HUES6 (cell line): ENCODE measurements at regions not wholly inside any gene's neighbourhood (a gene's known extent, or its start where the extent isn't known, plus 50 kb on each side); places are given as distances from the start of the nearest gene placed in this dataset.

ENCODE experiments used
- H3K27ac ChIP-seq: 2 replicates; pipeline ENCODE4 v1.7.0; 2013; ENCODE audit warnings: low read depth, mild to moderate bottlenecking, low read length, inconsistent platforms
- H3K27me3 ChIP-seq: 2 replicates; pipeline ENCODE4 v1.6.1; 2013; ENCODE audit warnings: low read length; ENCODE audit not compliant: control insufficient read depth, insufficient read depth
- H3K36me3 ChIP-seq: 2 replicates; pipeline ENCODE4 v1.6.1; 2013; ENCODE audit warnings: low read length; ENCODE audit not compliant: control insufficient read depth, insufficient read depth
- H3K4me1 ChIP-seq: 2 replicates; pipeline ENCODE4 v1.6.1; 2013; ENCODE audit warnings: low read length; ENCODE audit not compliant: control insufficient read depth, insufficient read depth
- H3K4me3 ChIP-seq: 2 replicates; pipeline ENCODE4 v1.5.1; 2013; ENCODE audit warnings: low read depth, low read length
- H3K9ac ChIP-seq: one replicate; pipeline ENCODE4 v1.6.1; 2013; ENCODE audit warnings: mild to moderate bottlenecking, low read length
- H3K9me3 ChIP-seq: 2 replicates; pipeline ENCODE4 v1.6.1; 2013; ENCODE audit warnings: low read depth, low read length; ENCODE audit not compliant: control insufficient read depth, insufficient read depth

GRCh38 chr1:175894581-175894980, 151.2 kb upstream of the TNR start:
- H3K27me3 ChIP-seq = peaks cover 98% of the 10 kb centered on the region
- H3K9me3 ChIP-seq = no peaks in the 10 kb centered on the region
- H3K27ac ChIP-seq = no peak overlapping the region
- no peak overlapping the region for H3K4me3 ChIP-seq
- H3K9ac ChIP-seq = no peak overlapping the region
- no peaks in the 10 kb centered on the region for H3K4me1 ChIP-seq
- H3K36me3 ChIP-seq = no peaks in the 10 kb centered on the region

DNA sequence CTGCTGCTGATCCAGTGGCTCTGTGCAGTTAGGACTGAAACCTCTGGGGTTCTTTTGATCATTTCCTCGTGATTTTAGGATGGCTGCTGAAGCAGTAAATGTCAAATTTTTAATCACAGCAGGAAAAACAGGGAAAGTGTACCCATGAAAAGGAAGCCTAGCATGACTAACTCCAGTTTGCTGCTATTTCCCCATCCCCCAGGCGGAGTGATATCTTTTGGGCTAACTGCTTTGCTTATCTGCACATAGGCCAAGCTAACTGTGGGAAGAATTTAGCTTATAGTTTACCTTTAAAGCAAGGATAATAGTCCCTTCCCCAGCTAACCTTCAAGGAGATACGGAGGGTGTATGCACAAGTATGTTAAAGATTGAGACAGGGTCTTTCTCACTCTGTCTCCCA, 149.8 kb upstream of the TNR start:
- no peak overlapping the region for H3K27ac ChIP-seq
- peaks cover 11% of the 10 kb centered on the region; the same call in 1 of the 2 replicates for H3K4me1 ChIP-seq
- H3K27me3 ChIP-seq = peaks cover 98% of the 10 kb centered on the region
- no peak overlapping the region for H3K4me3 ChIP-seq
- no peak overlapping the region for H3K9ac ChIP-seq
- H3K9me3 ChIP-seq = no peaks in the 10 kb centered on the region
- no peaks in the 10 kb centered on the region for H3K36me3 ChIP-seq

DNA sequence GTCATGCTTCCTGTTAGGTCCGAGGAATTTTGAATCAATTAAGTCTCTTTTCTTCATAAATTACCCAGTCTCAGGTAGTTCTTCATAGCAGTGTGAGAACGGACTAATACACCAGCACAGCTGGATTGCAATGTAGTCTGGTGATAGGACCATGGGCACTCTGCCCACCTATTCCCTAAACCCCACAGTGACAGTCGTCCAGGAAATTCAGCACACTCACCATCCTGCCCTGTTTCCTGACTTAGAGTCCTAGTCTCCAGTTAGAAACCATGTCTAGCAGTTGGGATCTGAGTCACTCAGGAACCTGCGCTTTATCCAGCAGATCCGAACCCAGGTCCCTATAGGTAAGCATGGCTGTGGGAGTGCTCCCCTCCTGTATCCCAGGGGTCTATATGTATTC, 149.3 kb upstream of the TNR start:
- Histone ChIP-seq H3K4me1 (peaks cover 13% of the 10 kb centered on the region; the same call in 1 of the 2 replicates), H3K9me3 (no peaks in the 10 kb centered on the region), H3K4me3 (no peak overlapping the region), H3K27ac (no peak overlapping the region), H3K9ac (no peak overlapping the region), H3K27me3 (peaks cover 98% of the 10 kb centered on the region), H3K36me3 (no peaks in the 10 kb centered on the region)

DNA sequence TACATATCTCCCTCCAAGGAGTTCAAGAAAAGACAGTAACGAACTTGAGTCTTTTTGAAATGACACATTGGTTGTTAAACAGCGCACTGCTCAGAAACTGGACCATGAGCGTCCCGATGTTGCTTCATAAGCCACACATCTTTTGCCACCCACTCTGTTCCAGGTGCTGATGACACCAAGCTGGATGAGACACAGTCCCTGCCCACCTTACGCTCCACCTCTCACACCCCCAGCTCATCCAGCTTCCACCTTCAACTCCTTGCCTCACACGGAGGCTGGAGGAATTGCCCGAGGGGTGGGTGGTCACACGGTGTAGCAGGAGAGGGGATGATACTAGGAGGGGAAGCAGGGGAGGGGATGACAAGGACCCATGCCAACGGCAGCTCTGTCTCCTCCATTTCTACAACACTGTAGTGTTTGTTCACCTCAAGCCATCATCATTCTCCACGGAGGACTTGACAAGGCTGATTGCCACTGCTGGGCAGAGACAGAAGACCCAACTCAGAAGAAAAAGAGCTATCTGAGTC, 148.5 kb upstream of the TNR start:
- H3K27me3 ChIP-seq = peaks cover 98% of the 10 kb centered on the region
- H3K27ac ChIP-seq = no peak overlapping the region
- no peak overlapping the region for H3K4me3 ChIP-seq
- no peaks in the 10 kb centered on the region for H3K36me3 ChIP-seq
- no peak overlapping the region for H3K9ac ChIP-seq
- H3K4me1 ChIP-seq = peaks cover 18% of the 10 kb centered on the region; the same call in 1 of the 2 replicates
- no peaks in the 10 kb centered on the region for H3K9me3 ChIP-seq

DNA sequence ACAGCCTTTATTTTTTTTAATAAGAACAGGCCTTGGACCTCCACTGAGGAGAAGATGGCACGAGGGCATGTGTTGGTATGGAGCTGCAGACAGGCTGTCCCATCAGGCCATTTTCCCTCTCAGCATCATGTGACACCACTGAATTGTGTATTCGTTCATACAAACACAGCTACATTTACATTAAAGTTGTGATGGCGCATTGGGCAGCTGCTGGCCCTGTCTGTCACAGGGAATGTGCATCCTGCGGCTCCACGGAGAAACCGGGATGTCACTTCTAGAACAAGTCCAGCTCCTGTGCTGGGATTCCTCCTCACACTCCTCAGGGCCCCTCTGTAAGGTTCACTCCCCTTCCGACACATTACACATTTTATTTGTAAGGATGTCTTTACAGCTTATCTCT, 147.6 kb upstream of the TNR start:
- Histone ChIP-seq H3K36me3 (no peaks in the 10 kb centered on the region), H3K4me1 (peaks cover 18% of the 10 kb centered on the region; the same call in 1 of the 2 replicates), H3K9me3 (no peaks in the 10 kb centered on the region), H3K27ac (no peak overlapping the region), H3K27me3 (peaks cover 99% of the 10 kb centered on the region), H3K4me3 (no peak overlapping the region), H3K9ac (no peak overlapping the region)

DNA sequence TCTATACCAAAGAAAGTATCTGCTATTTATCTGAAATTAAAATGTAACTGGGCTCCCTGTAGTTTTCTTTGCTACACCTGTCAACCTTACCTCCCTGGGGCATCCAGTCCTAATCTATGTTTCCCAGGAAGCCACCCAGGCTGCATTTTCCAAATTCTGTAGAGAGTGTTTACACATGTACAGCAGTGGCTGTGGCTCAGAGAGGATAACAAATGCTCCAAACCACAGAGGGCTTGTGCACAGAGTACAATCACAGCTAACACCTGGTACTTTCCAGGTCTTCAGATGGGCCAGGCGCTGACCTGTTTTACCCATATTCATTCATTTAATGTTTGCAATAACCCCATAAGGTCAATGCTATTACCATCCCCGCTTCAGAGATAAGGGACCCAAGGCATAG, 146.5 kb upstream of the TNR start:
- Histone ChIP-seq H3K9ac (no peak overlapping the region), H3K4me3 (no peak overlapping the region), H3K27me3 (peaks cover 99% of the 10 kb centered on the region), H3K36me3 (no peaks in the 10 kb centered on the region), H3K9me3 (no peaks in the 10 kb centered on the region), H3K27ac (no peak overlapping the region), H3K4me1 (peaks cover 18% of the 10 kb centered on the region; the same call in 1 of the 2 replicates)

GRCh38 chr1:175888996-175889395, 145.6 kb upstream of the TNR start:
- no peaks in the 10 kb centered on the region for H3K36me3 ChIP-seq
- peaks cover 18% of the 10 kb centered on the region; the same call in 1 of the 2 replicates for H3K4me1 ChIP-seq
- no peaks in the 10 kb centered on the region for H3K9me3 ChIP-seq
- no peak overlapping the region for H3K27ac ChIP-seq
- H3K4me3 ChIP-seq = no peak overlapping the region; the same call in 1 of the 2 replicates
- peaks cover 97% of the 10 kb centered on the region for H3K27me3 ChIP-seq
- no peak overlapping the region for H3K9ac ChIP-seq

DNA sequence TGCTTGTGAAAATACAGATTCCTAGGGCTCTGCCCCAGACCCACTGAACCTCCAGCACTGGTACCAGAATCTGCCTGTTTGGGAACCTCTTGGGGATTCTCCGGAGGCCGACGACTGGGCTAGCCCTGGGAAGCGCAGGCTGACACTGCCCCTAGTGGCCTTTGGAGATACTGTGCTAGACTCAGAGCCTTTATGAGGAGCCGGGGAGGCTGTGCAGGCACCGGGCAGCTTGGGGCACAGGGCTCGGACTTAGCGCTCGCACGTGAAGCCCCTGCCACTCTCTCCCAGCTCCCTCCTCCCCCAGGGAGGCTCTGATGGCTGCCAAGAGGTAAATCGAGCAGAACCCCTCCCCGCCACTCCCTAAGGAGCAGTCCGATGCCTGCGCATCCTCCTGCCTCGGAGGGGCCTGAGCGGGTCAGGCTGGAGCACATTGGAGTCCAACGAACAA, 144.6 kb upstream of the TNR start:
- Histone ChIP-seq H3K27me3 (peaks cover 92% of the 10 kb centered on the region), H3K9me3 (no peaks in the 10 kb centered on the region), H3K4me3 (peak overlapping the region; percentile 39), H3K36me3 (no peaks in the 10 kb centered on the region), H3K27ac (no peak overlapping the region), H3K9ac (peak overlapping the region; percentile 3), H3K4me1 (peaks cover 18% of the 10 kb centered on the region; the same call in 1 of the 2 replicates)

DNA sequence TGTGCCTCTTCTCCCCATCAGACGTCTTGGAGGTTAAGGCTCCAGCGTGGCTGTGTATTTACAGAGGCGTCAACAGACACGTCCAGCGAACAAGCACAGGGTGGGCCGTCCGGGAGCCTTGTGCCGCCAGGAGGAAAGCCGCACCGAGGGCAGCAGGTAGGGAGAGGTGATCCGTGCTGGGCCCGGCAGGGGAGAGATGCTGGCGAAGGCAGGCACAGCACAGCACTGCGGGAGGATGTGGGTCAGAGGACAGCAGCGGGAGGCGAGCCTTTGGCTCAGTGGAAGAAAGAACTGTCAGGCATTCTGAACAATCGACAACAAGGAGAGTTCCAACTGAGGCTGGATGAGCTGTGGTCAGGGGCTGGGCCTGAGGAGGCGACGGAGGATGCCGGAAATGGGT, 144.1 kb upstream of the TNR start:
- Histone ChIP-seq H3K9ac (peak overlapping the region; percentile 3), H3K36me3 (no peaks in the 10 kb centered on the region), H3K4me3 (peak overlapping the region; percentile 39), H3K4me1 (peaks cover 18% of the 10 kb centered on the region; the same call in 1 of the 2 replicates), H3K9me3 (no peaks in the 10 kb centered on the region), H3K27me3 (peaks cover 91% of the 10 kb centered on the region), H3K27ac (no peak overlapping the region)

DNA sequence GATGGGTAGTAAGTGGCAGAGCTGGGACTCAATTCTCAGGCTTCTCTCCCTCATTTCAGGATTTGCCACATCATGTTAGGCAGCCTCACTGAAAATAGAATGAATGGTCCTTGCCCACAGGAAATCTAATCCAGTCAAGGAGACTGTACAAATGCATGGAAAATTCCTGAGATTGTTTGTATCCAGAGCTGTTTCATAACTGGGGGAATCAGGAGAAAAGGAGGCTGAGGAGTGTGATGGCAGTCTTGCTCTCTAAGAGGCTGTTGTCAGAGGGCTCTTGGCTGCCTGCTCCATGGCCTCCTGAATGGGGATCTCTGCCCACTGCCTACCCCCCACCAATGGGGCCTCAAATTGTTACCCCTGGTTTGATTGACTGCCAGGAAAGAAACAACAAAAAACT, 141.9 kb upstream of the TNR start:
- Histone ChIP-seq H3K9ac (no peak overlapping the region), H3K4me3 (no peak overlapping the region), H3K36me3 (no peaks in the 10 kb centered on the region), H3K27me3 (peaks cover 69% of the 10 kb centered on the region), H3K4me1 (peaks cover 18% of the 10 kb centered on the region; the same call in 1 of the 2 replicates), H3K9me3 (no peaks in the 10 kb centered on the region), H3K27ac (no peak overlapping the region)

GRCh38 chr1:175884369-175884768, 141.0 kb upstream of the TNR start:
- Histone ChIP-seq H3K4me3 (no peak overlapping the region), H3K27me3 (peaks cover 63% of the 10 kb centered on the region), H3K4me1 (peaks cover 18% of the 10 kb centered on the region; the same call in 1 of the 2 replicates), H3K9me3 (no peaks in the 10 kb centered on the region), H3K27ac (no peak overlapping the region), H3K36me3 (no peaks in the 10 kb centered on the region), H3K9ac (no peak overlapping the region)
